ENCODE measurements at regions not wholly inside any gene's neighbourhood (a gene's known extent, or its start where the extent isn't known, plus 50 kb on each side); places are given as distances from the start of the nearest gene placed in this dataset.

DNA sequence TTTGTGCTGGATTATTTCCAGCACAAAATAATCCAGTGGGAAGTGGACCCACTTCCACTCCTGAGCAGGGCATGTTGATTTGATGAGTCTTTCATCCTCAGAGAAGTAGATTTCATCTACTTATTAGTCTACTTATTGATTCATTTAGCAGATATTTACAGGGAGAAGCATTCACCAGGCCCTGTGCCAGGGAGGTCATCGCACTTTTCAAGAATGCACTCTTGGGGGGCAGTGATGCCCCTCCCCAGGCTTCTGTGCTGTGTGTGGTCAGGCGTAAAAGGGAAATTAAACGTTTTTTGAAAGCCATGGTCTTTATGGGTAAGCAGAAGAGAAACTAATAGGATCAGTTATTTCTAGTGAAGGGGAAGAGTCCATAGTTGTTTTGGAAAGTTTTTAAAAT is 610.7 kb upstream of the TMEM132C start:
- DNase-seq (ENCODE audit: low read depth in 2 of 2): no peak

DNA sequence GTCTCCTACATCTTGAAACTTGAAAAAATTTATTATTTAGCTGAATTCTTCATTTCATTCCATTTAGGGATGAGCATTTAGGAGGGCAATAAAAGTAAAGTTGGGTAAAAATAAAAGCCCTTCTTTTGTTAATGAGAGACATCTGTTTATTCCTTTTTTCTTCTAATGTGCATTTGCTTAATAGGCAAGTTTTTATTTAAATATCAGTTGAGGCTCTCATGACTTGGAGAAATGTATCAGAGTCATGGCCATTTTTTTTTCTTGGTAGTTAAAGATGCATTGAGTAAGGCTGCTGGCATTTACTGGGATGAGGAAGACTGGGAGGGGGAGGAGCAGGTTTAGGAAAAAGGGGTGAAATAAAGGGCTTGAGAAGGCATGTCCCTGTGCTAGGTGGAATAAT is 609.9 kb upstream of the TMEM132C start:
- DNase-seq (ENCODE audit: low read depth in 2 of 2): no peak

DNA sequence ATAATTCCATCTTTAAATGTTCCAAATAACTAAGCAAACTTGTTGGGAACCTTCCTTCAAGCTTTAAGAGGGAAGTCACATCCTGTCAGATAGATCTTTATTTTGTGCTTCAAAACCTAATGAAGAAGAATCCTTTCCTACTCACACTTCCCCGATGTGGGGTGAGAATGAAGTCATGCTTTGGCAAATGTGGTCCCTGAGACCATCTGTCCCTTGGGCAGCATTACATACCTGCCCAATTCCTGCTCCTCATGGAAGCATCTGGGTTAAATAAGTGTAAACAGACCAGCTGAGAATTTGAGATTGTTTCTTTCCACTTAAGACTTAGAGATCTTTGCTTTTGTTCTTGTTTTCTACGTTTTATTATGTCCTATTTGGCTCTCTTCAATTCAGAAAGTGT is 606.0 kb upstream of the TMEM132C start:
- no peak for DNase-seq (ENCODE audit: low read depth in 2 of 2)

DNA sequence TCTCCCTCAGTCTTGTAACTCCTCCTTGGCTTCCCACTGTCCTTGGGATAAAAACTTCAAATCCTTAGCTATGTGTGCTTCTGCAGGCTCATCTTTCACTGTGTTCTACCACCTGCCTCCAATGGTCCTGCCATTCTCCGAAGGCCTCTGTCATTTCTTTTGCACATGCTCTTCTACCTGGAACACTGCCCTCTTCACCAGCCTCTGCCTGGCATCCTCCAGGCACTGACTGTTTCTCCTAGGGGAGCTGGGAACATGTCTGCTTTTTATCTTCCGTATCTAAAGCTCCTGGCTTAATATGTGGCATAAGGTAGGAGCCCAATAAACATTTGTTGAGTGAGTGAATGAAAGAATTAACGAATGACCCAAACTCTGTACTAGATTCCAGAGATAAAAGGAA is 603.3 kb upstream of the TMEM132C start:
- DNase-seq (ENCODE audit: low read depth in 2 of 2): no peak

DNA sequence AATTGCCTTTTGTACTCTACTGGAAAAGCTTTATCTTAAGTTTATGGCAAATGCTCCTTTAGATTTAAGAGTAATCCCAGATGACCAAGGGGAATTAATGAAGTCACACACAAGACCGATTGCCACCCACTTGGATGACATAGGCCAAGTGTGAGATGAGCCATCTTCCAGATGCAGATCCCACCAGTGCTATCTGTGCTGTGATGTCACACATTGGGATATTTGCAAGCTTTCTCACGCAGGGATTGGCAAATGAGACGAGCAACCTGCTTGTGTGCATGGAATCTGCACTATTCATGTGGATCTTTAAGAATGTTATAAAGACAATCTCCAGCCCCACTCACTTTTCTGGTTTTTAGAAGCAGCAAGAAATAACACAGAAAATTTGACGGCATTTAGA is 602.1 kb upstream of the TMEM132C start:
- DNase-seq (ENCODE audit: low read depth in 2 of 2): no peak

DNA sequence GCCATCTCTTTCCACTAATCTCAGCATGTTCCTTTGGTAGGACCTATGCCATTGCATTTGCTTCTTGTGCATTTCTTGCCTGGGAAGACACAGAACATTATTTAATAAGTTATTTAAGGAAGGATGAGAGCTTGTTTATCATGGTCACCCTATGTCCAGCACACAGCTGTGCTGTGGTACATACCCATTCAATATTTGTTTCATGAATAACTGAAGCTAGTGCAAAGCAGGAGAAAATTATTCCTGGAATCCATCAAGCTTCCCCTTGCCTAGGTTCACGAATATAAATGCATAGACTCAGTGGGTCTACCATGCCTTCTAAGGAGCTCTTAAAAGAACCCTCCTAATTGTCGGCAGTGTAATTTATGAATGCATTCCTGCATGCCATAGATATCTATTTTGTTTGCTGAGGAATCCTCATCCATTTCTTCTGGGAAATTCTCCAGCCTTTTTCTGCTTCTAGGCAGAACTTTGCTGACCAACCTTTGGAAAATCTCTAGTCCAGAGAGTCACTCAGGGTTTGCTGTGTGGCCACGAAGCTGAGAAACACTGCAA is 599.8 kb upstream of the TMEM132C start:
- DNase-seq (ENCODE audit: low read depth in 2 of 2): no peak

DNA sequence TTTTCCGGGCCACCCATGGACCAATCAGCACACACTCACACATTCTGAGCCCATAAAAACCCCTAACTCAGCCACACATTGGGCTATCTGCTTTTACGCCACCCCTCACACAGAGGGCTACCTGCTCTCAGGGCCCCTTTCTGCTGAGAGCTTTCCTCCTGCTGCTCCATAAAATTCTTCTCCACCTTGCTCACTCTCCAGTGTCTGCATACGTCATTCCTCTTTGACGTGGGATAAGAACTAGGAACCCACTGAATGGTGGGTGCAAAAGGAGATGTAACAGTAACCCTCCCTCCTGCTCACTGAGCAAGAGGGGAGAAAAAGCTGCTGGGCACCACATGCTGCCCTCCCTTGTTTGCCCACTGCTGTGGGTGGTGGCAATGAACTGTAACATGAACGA is 596.7 kb upstream of the TMEM132C start:
- DNase-seq (ENCODE audit: low read depth in 2 of 2): no peak

DNA sequence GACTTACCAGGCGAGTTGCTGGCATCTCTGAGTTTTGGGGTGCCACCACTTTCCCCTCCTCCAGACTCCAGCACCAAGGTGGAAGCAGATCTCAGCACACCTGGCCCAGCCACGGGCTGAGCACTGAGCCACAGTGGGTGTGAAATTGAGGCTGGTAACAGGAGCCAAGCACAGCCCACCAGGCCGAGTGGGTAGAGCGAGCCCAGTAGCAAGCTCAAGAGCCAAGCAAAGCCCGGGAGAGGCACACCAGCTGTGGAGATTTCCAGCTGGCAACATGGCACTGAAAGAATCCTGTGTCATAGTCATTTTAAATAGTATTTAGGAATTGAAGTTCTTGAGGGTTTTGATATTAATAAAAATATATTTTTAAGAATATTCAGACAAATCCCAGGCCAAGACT is 596.2 kb upstream of the TMEM132C start:
- DNase-seq (ENCODE audit: low read depth in 2 of 2): no peak

DNA sequence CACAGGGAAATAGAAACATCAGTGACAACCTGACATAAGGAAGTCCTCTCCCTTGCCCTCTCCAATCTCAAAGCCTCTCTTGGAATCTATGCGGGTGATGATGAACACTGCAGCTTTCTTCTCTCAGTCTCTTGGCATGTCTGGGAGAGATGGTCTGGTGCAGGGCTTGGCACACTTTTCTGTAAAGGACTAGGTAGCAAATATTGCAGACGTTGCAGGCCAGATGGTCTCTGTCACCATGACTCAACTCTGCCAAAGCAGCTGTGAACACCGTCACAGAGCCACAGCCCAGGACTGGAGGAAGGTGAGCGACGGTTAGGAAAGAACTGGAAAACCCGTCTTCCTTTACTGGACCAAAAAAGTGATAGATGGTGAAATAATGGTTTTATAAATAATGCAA is 591.0 kb upstream of the TMEM132C start:
- DNase-seq (ENCODE audit: low read depth in 2 of 2): no peak

DNA sequence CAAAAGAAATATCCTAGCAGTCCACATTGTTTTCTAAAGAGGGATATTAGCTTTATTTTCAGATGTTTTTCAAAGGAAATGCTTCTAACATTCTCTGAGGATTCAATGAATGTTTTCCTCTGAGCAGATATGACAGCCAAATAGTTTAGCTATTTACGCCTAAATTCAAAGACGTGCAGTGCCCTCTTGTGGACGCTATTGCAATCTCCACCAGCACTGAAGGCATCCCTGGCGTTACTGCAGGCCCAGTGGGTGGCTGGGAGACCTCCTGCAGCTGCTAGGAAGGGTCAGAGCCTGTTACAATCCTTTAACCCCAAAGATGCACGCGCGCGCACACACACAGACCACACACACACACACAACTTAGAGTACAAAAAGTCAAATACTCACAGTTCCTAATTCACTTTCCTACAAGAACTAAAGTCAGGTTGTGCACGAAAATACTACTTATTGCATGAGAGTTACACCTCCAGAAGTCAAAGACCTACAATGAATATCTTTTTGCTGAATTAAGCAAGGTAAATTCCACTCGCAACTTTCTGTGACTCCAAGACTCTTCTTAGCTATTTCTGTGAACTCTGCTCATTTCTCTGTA is 589.3 kb upstream of the TMEM132C start:
- DNase-seq (ENCODE audit: low read depth in 2 of 2): no peak

DNA sequence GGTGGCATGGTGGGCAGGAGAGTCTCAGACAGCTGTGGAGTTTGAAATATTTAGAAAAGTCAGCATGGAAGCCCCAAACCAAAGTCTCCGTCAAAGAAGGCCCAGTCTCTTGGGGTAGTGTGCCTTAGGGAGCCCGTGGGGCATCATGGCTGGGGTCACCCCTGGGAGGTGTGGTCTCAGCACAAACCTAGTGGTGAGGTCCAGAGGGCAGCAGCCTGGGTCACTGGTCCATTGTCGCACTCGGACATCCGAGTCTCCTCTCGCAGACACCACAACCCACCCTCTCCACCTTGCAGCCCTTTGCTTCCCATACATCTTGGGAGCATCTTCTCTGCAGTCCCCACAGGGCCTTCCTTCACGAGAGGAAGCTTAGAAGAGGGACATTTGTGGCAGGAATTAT is 588.0 kb upstream of the TMEM132C start:
- DNase-seq (ENCODE audit: low read depth in 2 of 2): no peak

DNA sequence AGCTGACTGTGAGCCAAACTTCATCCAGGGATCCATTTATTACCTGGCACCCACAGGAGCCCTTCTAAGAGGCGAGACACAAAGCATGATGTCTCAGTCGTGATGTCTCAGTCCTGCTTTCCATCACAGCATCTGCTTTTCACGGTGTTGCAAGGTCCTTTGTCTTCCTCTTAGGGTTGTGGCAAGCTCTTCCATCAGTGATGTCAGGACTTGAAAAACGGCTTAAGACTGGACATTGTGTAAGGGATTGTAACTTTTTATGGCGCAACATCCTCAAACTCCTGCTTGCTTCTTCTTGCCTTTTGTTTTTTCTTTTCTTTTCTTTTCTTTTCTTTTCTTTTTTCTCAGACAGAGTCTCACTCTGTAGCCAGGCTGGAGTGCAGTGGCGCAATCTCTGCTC is 586.5 kb upstream of the TMEM132C start:
- DNase-seq (ENCODE audit: low read depth in 2 of 2): no peak

DNA sequence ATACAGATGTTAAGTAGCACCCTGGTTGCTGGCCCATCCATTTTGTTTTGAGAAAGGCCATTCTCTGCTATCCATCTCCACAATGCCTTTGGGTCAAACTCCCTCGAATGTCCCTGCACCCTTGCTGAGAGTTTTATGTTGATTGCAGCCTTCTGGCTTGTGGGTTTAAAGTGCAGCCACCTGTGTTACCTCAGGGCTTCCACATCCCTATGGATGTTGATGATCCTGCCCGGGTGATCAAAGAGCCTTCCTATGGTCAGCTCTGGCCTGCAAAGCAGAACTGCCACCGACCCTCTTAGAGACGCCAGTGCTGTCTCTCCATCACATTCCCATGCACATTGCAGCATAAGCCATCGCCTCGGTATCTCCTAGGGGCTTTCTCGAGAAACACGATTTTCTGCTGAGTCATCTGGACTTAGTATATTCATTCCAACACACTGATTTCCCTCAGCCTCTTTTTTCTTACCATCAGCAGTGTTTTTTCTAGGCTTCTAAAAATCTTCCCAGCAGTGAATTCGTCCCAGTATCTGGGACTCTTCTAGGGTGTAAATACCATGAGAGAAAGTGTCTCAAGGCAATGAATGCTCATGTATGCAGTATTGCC is 585.7 kb upstream of the TMEM132C start:
- DNase-seq (ENCODE audit: low read depth in 2 of 2): no peak

DNA sequence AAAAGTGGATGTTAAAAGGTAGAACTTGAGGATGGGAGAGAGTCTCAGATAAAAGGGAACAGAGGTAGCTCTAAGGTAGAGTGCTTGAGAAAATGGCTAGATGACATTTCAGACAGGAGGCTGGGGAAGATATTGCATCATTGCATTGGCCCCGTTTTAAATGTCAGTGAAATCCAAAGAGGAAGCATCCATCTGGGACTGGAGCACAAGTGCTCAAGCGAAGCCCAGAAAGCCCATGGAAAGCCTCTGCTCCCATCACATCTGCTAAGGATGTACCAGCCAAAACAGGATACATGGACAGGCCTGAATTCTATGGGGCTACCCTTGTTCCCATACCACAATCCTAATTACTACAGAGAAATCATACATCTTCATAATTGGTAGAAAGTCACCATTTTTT is 581.5 kb upstream of the TMEM132C start:
- DNase-seq (ENCODE audit: low read depth in 2 of 2): no peak

DNA sequence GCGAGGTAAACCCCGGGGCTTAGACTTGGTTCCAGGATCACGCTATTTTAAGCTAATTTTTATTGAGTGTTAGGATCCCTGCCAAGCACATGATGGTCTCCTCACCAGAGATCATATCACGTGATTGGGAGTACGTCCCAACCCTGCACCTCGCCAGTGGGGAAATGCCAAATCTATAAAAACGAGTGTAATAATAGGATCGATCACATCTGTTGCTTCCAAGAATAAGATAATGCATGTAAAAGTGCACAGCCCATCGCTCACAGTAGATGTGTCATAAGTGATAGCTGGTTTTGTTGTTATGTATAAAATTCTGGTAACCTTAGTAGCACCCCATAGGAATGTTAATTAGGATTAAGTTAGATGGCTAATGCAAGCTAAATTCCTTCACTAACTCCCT is 581.0 kb upstream of the TMEM132C start:
- no peak for DNase-seq (ENCODE audit: low read depth in 2 of 2)

DNA sequence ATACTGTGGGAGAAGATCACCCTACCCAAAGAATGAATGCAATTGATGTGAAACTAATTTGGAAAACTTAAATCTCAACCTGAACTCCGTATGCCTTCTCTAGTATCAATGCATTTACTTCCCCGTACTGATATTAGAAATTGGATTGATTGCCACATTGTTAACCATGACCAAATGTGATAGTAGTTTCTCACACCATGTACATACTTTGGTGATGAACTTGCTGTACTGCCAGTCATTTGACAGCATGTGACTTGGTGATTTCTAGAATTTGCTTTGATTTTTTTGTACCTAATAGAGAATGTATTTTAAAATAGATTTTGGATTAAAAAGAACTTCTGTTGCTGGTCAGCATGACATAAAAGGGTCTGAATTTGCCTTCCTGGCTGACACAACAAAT is 579.8 kb upstream of the TMEM132C start:
- no peak for DNase-seq (ENCODE audit: low read depth in 2 of 2)

DNA sequence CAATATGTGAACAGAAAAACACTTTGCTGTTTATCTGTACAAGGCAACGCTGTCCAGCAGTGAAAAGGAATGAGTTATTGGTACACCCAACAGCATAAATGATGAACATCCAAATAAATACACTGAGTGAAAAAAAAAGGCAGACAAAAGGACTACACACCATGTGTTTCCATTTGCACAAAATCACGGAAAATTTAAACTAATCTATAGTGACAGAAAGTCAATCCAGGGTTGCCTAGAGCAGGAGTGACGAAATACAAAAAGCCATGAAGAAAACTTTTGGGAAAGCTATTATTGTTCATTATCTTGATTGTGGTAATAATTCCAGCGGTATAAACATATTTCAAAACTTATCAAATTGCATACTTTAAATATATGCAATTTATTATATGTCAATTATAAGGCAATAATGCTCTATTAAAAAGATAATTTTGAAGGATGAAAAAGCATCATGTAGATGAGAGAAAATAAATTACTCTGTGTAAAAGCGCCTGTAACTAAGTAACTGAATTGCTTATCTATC is 578.0 kb upstream of the TMEM132C start:
- DNase-seq (ENCODE audit: low read depth in 2 of 2): no peak

DNA sequence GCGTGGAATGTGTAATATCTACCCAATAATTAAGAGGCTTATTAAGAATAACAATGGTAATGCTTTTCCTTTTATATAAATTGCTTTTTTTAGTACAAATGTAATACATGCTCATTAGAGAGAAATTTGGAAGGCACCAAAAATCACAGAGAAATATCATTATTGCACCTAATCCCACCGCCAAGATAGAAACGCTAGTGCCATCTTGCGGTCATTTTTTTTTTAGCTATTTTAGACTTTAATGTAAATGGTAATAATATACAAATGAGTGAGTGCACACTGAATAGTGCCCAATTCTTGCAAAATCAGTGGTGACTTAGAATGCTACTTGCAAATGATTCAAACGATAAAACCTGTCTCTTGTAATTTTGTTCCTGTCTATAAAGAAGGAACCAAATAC is 576.8 kb upstream of the TMEM132C start:
- no peak for DNase-seq (ENCODE audit: low read depth in 2 of 2)

DNA sequence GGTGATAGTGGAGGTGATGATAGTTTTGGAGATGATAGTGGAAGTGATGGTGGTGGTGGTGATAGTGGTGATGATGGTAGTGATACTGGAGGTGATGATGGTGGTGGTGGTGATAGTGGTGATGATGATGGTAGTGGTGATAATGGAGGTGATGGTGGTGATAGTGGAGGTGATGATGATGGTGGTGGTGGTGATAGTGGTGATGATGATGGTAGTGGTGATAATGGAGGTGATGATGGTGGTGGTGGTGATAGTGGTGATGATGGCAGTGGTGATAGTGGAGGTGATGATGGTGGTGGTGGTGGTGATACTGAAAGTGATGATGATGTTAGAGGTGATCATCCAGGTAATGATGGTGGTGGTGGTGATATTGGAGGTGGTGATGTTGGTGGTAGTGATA is 570.0 kb upstream of the TMEM132C start:
- no peak for DNase-seq (ENCODE audit: low read depth in 2 of 2)

DNA sequence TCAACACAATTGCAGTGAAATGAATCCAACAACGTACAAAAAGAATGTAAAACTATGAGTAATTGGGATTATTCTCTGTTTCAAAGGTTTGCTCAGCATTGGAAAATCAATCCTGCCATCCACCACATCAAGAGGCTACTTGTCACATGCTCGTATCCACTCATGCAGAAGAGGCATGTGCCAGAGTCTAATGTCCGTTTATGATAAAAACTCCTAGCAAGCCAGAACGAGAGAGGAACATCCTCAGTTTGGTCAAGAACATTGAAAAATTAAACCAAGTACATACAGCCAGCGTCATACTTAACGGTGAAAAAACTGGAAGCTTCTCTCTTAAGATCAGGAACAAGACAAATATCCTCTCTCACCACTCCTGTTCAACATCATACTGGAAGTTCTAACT is 563.9 kb upstream of the TMEM132C start:
- DNase-seq (ENCODE audit: low read depth in 2 of 2): no peak

DNA sequence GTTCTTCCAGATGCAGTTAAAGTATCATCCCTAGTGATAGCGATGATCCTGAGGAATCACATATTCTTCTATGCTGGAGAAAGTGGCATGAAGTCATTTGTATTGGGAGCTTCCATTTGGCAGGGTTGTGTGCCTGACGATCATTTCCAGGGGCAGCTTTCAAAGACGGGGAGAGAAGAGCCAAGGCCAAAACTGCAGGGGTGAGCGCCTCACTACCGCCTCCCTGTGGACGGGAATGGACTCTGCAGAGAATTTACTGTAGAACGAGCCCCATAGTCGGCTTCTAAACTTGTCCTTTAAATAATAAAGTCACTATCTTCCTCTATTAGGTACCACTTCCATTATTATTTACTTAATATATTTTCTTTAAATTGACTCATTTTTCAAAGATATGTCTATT is 555.9 kb upstream of the TMEM132C start:
- no peak for DNase-seq (ENCODE audit: low read depth in 2 of 2)

DNA sequence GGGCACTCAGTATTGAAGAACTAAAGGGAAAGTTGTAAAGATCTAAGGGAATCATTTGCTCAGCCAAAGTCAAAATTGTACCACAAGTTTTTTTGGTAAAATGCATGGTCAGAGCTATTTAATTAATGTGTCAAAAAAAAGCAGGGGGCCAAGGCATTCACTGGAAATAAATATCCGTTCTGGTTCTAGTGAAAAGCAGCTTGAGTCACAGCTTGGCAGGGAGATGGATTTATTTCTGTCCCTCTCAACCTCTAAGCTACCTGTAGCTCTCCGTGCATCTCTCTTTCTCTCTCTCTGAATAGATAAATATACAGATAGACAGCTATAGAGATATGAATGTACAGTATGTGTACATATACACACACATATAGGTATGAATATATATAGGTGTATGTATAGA is 554.4 kb upstream of the TMEM132C start:
- DNase-seq (ENCODE audit: low read depth in 2 of 2): no peak

DNA sequence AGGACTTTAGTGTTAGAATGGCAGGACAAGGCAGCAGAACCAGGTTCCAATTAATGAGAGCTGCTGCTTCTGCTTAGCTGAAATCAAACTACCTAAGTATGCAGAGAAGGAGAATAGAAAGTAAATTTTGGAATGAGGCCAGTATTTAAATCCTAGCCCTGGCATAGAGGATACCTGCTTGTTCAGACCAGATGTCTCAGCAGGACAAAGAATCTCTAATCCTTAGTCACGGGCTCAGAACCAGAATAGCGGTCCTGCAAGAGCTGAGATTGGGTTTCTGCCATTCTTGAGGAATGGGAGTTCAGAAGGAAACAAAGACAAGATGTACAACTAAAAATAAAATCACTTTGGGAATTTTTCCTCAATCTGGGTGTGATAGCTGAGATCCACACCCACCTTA is 550.8 kb upstream of the TMEM132C start:
- DNase-seq (ENCODE audit: low read depth in 2 of 2): no peak

DNA sequence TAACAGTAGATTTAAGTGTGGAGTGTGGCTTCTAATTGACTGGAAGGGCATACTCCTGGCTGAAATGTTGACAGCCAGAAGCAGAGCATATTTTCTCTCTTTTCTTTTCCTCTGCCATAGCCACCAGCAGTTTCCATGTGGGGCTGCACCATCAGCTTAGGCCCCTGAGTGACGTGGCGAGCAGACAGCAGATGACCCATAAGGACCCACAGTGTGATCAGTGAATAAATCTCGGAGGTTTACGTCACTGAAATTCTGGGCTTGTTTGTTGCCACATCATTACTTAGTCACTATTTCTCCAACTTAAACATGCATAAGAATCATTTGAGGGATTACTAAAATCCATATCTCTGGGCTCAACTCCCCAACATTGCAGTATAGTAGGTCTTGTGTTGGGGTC is 549.7 kb upstream of the TMEM132C start:
- DNase-seq (ENCODE audit: low read depth in 2 of 2): no peak
